ENCODE measurements at regions not wholly inside any gene's neighbourhood (a gene's known extent, or its start where the extent isn't known, plus 50 kb on each side); places are given as distances from the start of the nearest gene placed in this dataset.

GRCh38 chr6:168138436-168138835, 59.4 kb upstream of the FRMD1 start:
- ChIA-PET POLR2A (no interaction called here), CTCF (no interaction called here)
- intact Hi-C loops (cut with micrococcal nuclease), result no loop called here
- no peak overlapping the region for H3K4me3 ChIP-seq (ENCODE audit: control extremely low read depth in 1 of 5, extremely low read depth in 1 of 5, insufficient read depth in 1 of 5, low read depth in 2 of 5, low read length in 4 of 5)
- no peak overlapping the region for H3K27ac ChIP-seq (ENCODE audit: low read length in 2 of 2)
- Mint-ChIP-seq H3K9me3 (ENCODE audit: insufficient read depth) (no peaks in the 10 kb centered on the region), H3K4me1 (no peaks in the 10 kb centered on the region), H3K4me3 (no peak overlapping the region), H3K27me3 (peaks cover 6% of the 10 kb centered on the region), H3K27ac (no peak overlapping the region)
- 82% methylated on average over 5 of the region's 6 CpGs for WGBS (ENCODE audit: insufficient coverage)
- no peak overlapping the region for H2AFZ ChIP-seq (ENCODE audit: insufficient read depth, low read depth, low read length, poor library complexity, severe bottlenecking)
- no peak for DNase-seq
- no peak for ATAC-seq (ENCODE audit: low read depth)
- H3K4me2 ChIP-seq (replicated peaks; ENCODE audit: low read depth, low read length, poor library complexity, severe bottlenecking), result no peak overlapping the region
- no peak for TF ChIP-seq EZH2 (IDR thresholded peaks at IDR 0.05; ENCODE audit: borderline replicate concordance, insufficient read depth, low read depth, low read length, poor library complexity, severe bottlenecking)
- TF ChIP-seq, protein P1, sequence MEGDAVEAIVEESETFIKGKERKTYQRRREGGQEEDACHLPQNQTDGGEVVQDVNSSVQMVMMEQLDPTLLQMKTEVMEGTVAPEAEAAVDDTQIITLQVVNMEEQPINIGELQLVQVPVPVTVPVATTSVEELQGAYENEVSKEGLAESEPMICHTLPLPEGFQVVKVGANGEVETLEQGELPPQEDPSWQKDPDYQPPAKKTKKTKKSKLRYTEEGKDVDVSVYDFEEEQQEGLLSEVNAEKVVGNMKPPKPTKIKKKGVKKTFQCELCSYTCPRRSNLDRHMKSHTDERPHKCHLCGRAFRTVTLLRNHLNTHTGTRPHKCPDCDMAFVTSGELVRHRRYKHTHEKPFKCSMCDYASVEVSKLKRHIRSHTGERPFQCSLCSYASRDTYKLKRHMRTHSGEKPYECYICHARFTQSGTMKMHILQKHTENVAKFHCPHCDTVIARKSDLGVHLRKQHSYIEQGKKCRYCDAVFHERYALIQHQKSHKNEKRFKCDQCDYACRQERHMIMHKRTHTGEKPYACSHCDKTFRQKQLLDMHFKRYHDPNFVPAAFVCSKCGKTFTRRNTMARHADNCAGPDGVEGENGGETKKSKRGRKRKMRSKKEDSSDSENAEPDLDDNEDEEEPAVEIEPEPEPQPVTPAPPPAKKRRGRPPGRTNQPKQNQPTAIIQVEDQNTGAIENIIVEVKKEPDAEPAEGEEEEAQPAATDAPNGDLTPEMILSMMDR (IDR thresholded peaks at IDR 0.05), result no peak
- H3K4me1 ChIP-seq (ENCODE audit: control insufficient read depth in 2 of 2, insufficient read depth in 2 of 2, low read length in 2 of 2), result no peaks in the 10 kb centered on the region
- no peaks in the 10 kb centered on the region for H3K36me3 ChIP-seq (replicated peaks in 1 of 2; ENCODE audit: control extremely low read depth in 1 of 2, control insufficient read depth in 1 of 2, extremely low read depth in 1 of 2, insufficient read depth in 2 of 2, low read length in 1 of 2)
- H3K9ac ChIP-seq (ENCODE audit: low read length), result no peak overlapping the region
- H3K9me3 ChIP-seq (ENCODE audit: control extremely low read depth in 1 of 3, control insufficient read depth in 2 of 3, insufficient read depth in 1 of 3, low read length in 2 of 3), result no peaks in the 10 kb centered on the region
- H4K20me1 ChIP-seq (ENCODE audit: control insufficient read depth, insufficient read depth, low read length, poor library complexity, severe bottlenecking), result no peaks in the 10 kb centered on the region
- no peaks in the 10 kb centered on the region for H3K79me2 ChIP-seq (ENCODE audit: control insufficient read depth, insufficient read depth, low read length)
- H3K27me3 ChIP-seq (replicated peaks in 1 of 4; ENCODE audit: control extremely low read depth in 1 of 4, control insufficient read depth in 3 of 4, insufficient read depth in 4 of 4, low read length in 3 of 4), result no peaks in the 10 kb centered on the region

GRCh38 chr6:168137024-168137423, 58.0 kb upstream of the FRMD1 start:
- Histone ChIP-seq H3K9ac (ENCODE audit: low read length) (no peak overlapping the region), H2AFZ (ENCODE audit: insufficient read depth, low read depth, low read length, poor library complexity, severe bottlenecking) (no peak overlapping the region), H3K4me3 (ENCODE audit: control extremely low read depth in 1 of 5, extremely low read depth in 1 of 5, insufficient read depth in 1 of 5, low read depth in 2 of 5, low read length in 4 of 5) (no peak overlapping the region), H3K36me3 (replicated peaks in 1 of 2; ENCODE audit: control extremely low read depth in 1 of 2, control insufficient read depth in 1 of 2, extremely low read depth in 1 of 2, insufficient read depth in 2 of 2, low read length in 1 of 2) (no peaks in the 10 kb centered on the region), H3K27ac (ENCODE audit: low read length in 2 of 2) (no peak overlapping the region), H3K9me3 (ENCODE audit: control extremely low read depth in 1 of 3, control insufficient read depth in 2 of 3, insufficient read depth in 1 of 3, low read length in 2 of 3) (no peaks in the 10 kb centered on the region), H3K4me2 (replicated peaks; ENCODE audit: low read depth, low read length, poor library complexity, severe bottlenecking) (no peak overlapping the region), H3K27me3 (replicated peaks in 1 of 4; ENCODE audit: control extremely low read depth in 1 of 4, control insufficient read depth in 3 of 4, insufficient read depth in 4 of 4, low read length in 3 of 4) (peaks cover 0 to 8% (median 0%) of the 10 kb centered on the region in 4 experiments), H3K4me1 (ENCODE audit: control insufficient read depth in 2 of 2, insufficient read depth in 2 of 2, low read length in 2 of 2) (no peaks in the 10 kb centered on the region), H3K79me2 (ENCODE audit: control insufficient read depth, insufficient read depth, low read length) (no peaks in the 10 kb centered on the region), H4K20me1 (ENCODE audit: control insufficient read depth, insufficient read depth, low read length, poor library complexity, severe bottlenecking) (no peaks in the 10 kb centered on the region)
- Mint-ChIP-seq H3K27me3 (peaks cover 7% of the 10 kb centered on the region), H3K4me1 (no peaks in the 10 kb centered on the region), H3K27ac (no peak overlapping the region), H3K9me3 (ENCODE audit: insufficient read depth) (no peaks in the 10 kb centered on the region), H3K4me3 (no peak overlapping the region)
- no peak for ATAC-seq (ENCODE audit: low read depth)
- intact Hi-C loops (cut with micrococcal nuclease), result no loop called here
- ChIA-PET CTCF (no interaction called here), POLR2A (no interaction called here)
- DNase-seq, result no peak
- WGBS (ENCODE audit: insufficient coverage), result 99% methylated on average over 9 of the region's 9 CpGs
- TF ChIP-seq EZH2 (IDR thresholded peaks at IDR 0.05; ENCODE audit: borderline replicate concordance, insufficient read depth, low read depth, low read length, poor library complexity, severe bottlenecking), result no peak
- TF ChIP-seq, protein P1 (IDR thresholded peaks at IDR 0.05), result no peak
